ENCODE measurements at regions not wholly inside any gene's neighbourhood (a gene's known extent, or its start where the extent isn't known, plus 50 kb on each side); places are given as distances from the start of the nearest gene placed in this dataset.
A peak's percentile ranks its signal among the peaks of the same experiment; 100 is the strongest.

GRCh38 chr5:19241690-19242089 is 746.3 kb downstream of the CDH18 start (continued):
- TF ChIP-seq TFE3 (CRISPR knock-in tag; IDR thresholded peaks at IDR 0.05) (peak; percentile 19; the same call in 1 of the 2 replicates), IRF2 (CRISPR knock-in tag; IDR thresholded peaks at IDR 0.05) (no peak), ID3 (CRISPR knock-in tag; IDR thresholded peaks at IDR 0.05) (no peak), ID3 (tag; IDR thresholded peaks at IDR 0.05) (peak; percentile 92), SRSF3 (IDR thresholded peaks at IDR 0.05; ENCODE audit: insufficient read depth, low read length) (no peak), ZKSCAN3 (CRISPR knock-in tag; IDR thresholded peaks at IDR 0.05) (no peak), ARID2 (IDR thresholded peaks at IDR 0.05) (no peak), HLTF (IDR thresholded peaks at IDR 0.05) (no peak), GABPA (tag; conservative IDR thresholded peaks at IDR 0.05; ENCODE audit: low read depth) (0 out of 2 replicates have a peak, but pooled peaks have one; percentile 27), ZNF655 (CRISPR knock-in tag; IDR thresholded peaks at IDR 0.05) (no peak), SFPQ (IDR thresholded peaks at IDR 0.05; ENCODE audit: low read depth, low read length) (no peak), THAP7 (CRISPR knock-in tag; IDR thresholded peaks at IDR 0.05) (no peak), BRF2 (IDR thresholded peaks at IDR 0.05; ENCODE audit: borderline replicate concordance, insufficient read depth, insufficient read length) (no peak), PML (IDR thresholded peaks at IDR 0.05; ENCODE audit: low read length) (no peak), MTA3 (IDR thresholded peaks at IDR 0.05; ENCODE audit: borderline replicate concordance) (no peak), TEAD1 (CRISPR knock-in tag; IDR thresholded peaks at IDR 0.05) (peak in 1 of 2 experiments; percentile 41; a peak in 1 of 4 replicates), BDP1 (IDR thresholded peaks at IDR 0.05; ENCODE audit: insufficient read depth, insufficient read length) (no peak)
